ENCODE measurements at regions not wholly inside any gene's neighbourhood (a gene's known extent, or its start where the extent isn't known, plus 50 kb on each side); places are given as distances from the start of the nearest gene placed in this dataset.
A peak's percentile ranks its signal among the peaks of the same experiment; 100 is the strongest.

DNA sequence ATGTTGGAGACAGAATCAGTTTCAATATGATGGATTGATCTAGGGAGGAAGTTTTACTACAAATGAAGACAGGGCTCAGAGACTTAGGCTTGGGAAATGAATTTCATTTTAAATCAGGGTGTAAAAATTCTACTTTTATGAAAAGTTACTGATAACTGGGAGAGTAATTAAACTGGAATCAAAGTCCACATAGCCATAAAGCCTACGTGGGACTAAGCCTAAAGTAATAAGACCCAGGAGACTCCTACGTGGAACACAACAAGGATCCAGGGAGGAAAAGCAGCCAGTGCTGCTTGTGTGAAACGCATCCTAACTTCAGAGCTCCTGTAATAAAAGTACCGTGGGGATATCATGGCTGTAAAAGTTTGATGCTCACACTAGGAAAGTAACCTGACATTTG is 152.0 kb upstream of the MYO16 start:
- no peak overlapping the region for H3K4me3 ChIP-seq
- no peaks in the 10 kb centered on the region for H3K36me3 ChIP-seq
- H3K27me3 ChIP-seq: no peaks in the 10 kb centered on the region
- no peaks in the 10 kb centered on the region for H3K9me3 ChIP-seq
- H3K4me1 ChIP-seq: no peaks in the 10 kb centered on the region
- no peak for DNase-seq (ENCODE audit: extremely low spot score)
- TF ChIP-seq POLR2AphosphoS5 (IDR thresholded peaks at IDR 0.05) (no peak), POLR2A (IDR thresholded peaks at IDR 0.05; ENCODE audit: low read depth) (no peak), EP300 (IDR thresholded peaks at IDR 0.05) (no peak)
- TF ChIP-seq, protein P1, sequence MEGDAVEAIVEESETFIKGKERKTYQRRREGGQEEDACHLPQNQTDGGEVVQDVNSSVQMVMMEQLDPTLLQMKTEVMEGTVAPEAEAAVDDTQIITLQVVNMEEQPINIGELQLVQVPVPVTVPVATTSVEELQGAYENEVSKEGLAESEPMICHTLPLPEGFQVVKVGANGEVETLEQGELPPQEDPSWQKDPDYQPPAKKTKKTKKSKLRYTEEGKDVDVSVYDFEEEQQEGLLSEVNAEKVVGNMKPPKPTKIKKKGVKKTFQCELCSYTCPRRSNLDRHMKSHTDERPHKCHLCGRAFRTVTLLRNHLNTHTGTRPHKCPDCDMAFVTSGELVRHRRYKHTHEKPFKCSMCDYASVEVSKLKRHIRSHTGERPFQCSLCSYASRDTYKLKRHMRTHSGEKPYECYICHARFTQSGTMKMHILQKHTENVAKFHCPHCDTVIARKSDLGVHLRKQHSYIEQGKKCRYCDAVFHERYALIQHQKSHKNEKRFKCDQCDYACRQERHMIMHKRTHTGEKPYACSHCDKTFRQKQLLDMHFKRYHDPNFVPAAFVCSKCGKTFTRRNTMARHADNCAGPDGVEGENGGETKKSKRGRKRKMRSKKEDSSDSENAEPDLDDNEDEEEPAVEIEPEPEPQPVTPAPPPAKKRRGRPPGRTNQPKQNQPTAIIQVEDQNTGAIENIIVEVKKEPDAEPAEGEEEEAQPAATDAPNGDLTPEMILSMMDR (IDR thresholded peaks at IDR 0.05): no peak
- H3K27ac ChIP-seq (replicated peaks in 1 of 4): no peak overlapping the region
- 46% methylated on average over 4 of the region's 4 CpGs for WGBS
- intact Hi-C loops (cut with DNase I): no loop called here

- no peaks in the 10 kb centered on the region for H3K4me1 ChIP-seq
- H3K9me3 ChIP-seq: no peaks in the 10 kb centered on the region
- H3K4me3 ChIP-seq: no peak overlapping the region
- no peaks in the 10 kb centered on the region for H3K27me3 ChIP-seq
- TF ChIP-seq, protein P1 (IDR thresholded peaks at IDR 0.05): no peak
- TF ChIP-seq POLR2A (IDR thresholded peaks at IDR 0.05; ENCODE audit: low read depth) (no peak), EP300 (IDR thresholded peaks at IDR 0.05) (no peak), POLR2AphosphoS5 (IDR thresholded peaks at IDR 0.05) (no peak)
- no peak for DNase-seq (ENCODE audit: extremely low spot score)
- no peak overlapping the region for H3K27ac ChIP-seq (replicated peaks in 1 of 4)
- 100% methylated on average over 1 of the region's 1 CpG for WGBS
- H3K36me3 ChIP-seq: no peaks in the 10 kb centered on the region
- intact Hi-C loops (cut with DNase I): no loop called here
Measured at GRCh38 chr13:108478179-108478578, 151.2 kb upstream of the MYO16 start.

DNA sequence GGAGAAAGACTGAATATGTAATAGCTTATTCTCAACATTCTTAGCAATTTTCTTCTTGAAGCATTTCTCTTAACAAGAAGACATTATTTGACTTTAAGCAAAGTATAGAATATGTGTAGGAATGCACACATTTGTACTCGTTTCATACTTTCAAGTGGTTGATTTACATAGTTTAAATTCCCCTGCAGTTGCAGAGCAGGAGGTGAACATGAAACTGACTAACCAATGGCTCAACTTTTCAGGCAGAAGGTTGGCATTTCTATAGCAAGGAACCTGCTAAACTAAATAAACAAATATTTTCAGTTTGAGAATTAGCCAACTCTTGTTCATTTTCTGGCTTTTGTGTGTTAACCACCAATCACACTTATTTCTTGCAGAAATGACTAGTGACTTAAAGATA is 145.4 kb upstream of the MYO16 start:
- intact Hi-C loops (cut with DNase I): no loop called here
- Histone ChIP-seq H3K27me3 (peaks cover 0 to 11% (median 0%) of the 10 kb centered on the region in 4 donors), H3K4me3 (no peak overlapping the region), H3K9me3 (peaks cover 0 to 4% (median 0%) of the 10 kb centered on the region in 4 donors), H3K36me3 (no peaks in the 10 kb centered on the region), H3K27ac (replicated peaks in 1 of 4) (no peak overlapping the region), H3K4me1 (no peaks in the 10 kb centered on the region)
- TF ChIP-seq, protein P1 (IDR thresholded peaks at IDR 0.05): no peak
- TF ChIP-seq POLR2A (IDR thresholded peaks at IDR 0.05; ENCODE audit: low read depth) (no peak), POLR2AphosphoS5 (IDR thresholded peaks at IDR 0.05) (no peak), EP300 (IDR thresholded peaks at IDR 0.05) (no peak)
- WGBS: 34% methylated on average over 1 of the region's 1 CpG
- DNase-seq (ENCODE audit: extremely low spot score): no peak

DNA sequence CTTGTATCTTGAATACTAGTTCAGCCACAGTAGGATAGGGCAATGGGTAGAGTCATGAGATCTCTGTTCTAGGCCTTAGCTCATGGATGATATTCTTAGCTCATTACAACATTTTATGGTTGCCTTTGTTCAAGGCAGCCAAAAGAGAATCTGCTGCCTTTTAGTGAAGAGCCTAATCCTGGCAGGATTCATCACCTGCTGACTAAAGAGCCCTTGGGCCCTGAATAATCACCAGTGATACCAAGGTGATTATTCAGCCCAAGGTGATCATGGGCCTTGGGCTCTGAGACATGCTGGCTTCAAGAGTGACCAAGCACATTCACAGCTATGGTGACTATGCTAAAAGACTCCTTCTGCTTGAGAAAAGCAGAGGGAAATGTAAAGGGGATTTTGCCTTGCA is 143.3 kb upstream of the MYO16 start:
- H3K4me3 ChIP-seq: no peak overlapping the region
- no peaks in the 10 kb centered on the region for H3K36me3 ChIP-seq
- intact Hi-C loops (cut with DNase I): no loop called here
- DNase-seq (ENCODE audit: extremely low spot score): no peak
- no peak overlapping the region for H3K27ac ChIP-seq (replicated peaks in 1 of 4)
- H3K9me3 ChIP-seq: peaks cover 0 to 4% (median 0%) of the 10 kb centered on the region in 4 donors
- peaks cover 0 to 11% (median 0%) of the 10 kb centered on the region in 4 donors for H3K27me3 ChIP-seq
- TF ChIP-seq POLR2AphosphoS5 (IDR thresholded peaks at IDR 0.05): no peak
- TF ChIP-seq, protein P1 (IDR thresholded peaks at IDR 0.05): no peak
- TF ChIP-seq EP300 (IDR thresholded peaks at IDR 0.05): no peak
- no peak for TF ChIP-seq POLR2A (IDR thresholded peaks at IDR 0.05; ENCODE audit: low read depth)
- no peaks in the 10 kb centered on the region for H3K4me1 ChIP-seq

DNA sequence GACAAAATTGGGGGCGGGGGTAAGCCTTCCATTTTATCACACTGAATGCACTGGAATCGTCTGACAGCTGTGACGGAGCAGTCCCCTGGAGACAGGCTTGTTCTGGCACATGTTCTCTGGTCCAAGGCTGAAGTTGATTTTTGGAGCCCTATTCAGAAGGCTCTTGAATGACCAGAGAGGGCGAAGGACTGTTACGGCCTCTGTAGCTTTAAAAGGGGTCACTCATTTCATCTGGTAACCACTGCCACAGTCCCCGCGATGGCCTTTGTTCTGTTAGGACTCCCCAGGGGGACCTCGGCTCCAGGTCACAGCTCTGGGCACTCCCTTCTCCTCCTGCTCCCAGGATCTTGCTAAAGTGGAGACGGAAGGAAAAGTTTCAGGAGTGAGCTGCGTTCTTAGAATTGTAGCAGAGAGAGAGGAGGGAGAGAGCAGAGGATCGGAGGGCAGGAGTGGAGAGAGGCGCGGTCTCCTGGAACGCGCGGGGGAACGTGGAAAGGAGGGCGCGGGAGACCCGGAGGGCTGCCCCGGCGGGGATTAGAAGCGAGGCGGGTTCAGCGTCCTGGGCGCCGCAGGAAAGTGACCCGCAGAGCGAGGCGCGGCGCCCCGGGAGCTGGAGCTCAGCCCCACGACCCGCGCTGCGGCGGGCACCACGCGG is 134.3 kb upstream of the MYO16 start:
- peak overlapping the region; percentile 35 to 43 (median 40) for H3K4me3 ChIP-seq
- H3K9me3 ChIP-seq: no peaks in the 10 kb centered on the region
- H3K27ac ChIP-seq (replicated peaks in 1 of 4): no peak overlapping the region
- no peak for DNase-seq (ENCODE audit: extremely low spot score)
- peaks cover 0 to 44% (median 3%) of the 10 kb centered on the region in 4 donors for H3K27me3 ChIP-seq
- TF ChIP-seq POLR2AphosphoS5 (IDR thresholded peaks at IDR 0.05): no peak
- TF ChIP-seq, protein P1 (IDR thresholded peaks at IDR 0.05): no peak
- TF ChIP-seq EP300 (IDR thresholded peaks at IDR 0.05): no peak
- TF ChIP-seq POLR2A (IDR thresholded peaks at IDR 0.05; ENCODE audit: low read depth): no peak
- H3K36me3 ChIP-seq: no peaks in the 10 kb centered on the region
- intact Hi-C loops (cut with DNase I): no loop called here
- 3% methylated on average over 35 of the region's 40 CpGs for WGBS
- peaks cover 0 to 20% (median 6%) of the 10 kb centered on the region in 4 donors for H3K4me1 ChIP-seq

All from esophagus muscularis mucosa (tissue), 4 donors.